ENCODE measurements at regions not wholly inside any gene's neighbourhood (a gene's known extent, or its start where the extent isn't known, plus 50 kb on each side); places are given as distances from the start of the nearest gene placed in this dataset.

- no peak for DNase-seq
Measured at GRCh38 chr6:170093276-170093657, 197.6 kb downstream of the DLL1 start.

GRCh38 chr6:170092826-170093225 lies 198.1 kb downstream of the DLL1 start:
- TF ChIP-seq, protein P1, sequence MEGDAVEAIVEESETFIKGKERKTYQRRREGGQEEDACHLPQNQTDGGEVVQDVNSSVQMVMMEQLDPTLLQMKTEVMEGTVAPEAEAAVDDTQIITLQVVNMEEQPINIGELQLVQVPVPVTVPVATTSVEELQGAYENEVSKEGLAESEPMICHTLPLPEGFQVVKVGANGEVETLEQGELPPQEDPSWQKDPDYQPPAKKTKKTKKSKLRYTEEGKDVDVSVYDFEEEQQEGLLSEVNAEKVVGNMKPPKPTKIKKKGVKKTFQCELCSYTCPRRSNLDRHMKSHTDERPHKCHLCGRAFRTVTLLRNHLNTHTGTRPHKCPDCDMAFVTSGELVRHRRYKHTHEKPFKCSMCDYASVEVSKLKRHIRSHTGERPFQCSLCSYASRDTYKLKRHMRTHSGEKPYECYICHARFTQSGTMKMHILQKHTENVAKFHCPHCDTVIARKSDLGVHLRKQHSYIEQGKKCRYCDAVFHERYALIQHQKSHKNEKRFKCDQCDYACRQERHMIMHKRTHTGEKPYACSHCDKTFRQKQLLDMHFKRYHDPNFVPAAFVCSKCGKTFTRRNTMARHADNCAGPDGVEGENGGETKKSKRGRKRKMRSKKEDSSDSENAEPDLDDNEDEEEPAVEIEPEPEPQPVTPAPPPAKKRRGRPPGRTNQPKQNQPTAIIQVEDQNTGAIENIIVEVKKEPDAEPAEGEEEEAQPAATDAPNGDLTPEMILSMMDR (IDR thresholded peaks at IDR 0.05): no peak
- H3K27me3 ChIP-seq: no peaks in the 10 kb centered on the region
- no peaks in the 10 kb centered on the region for H3K9me3 ChIP-seq
- H3K27ac ChIP-seq: no peak overlapping the region
- H3K36me3 ChIP-seq: no peaks in the 10 kb centered on the region
- H3K4me1 ChIP-seq: no peaks in the 10 kb centered on the region
- intact Hi-C loops (cut with DNase I): no loop called here
- no peak for DNase-seq
- no peak overlapping the region for H3K4me3 ChIP-seq
- H3K9ac ChIP-seq (ENCODE audit: low read depth in 2 of 2, low read length in 2 of 2): no peak overlapping the region

More at GRCh38 chr6:170093276-170093657, 197.6 kb downstream of the DLL1 start:
- Histone ChIP-seq H3K36me3 (no peaks in the 10 kb centered on the region), H3K4me1 (no peaks in the 10 kb centered on the region), H3K4me3 (no peak overlapping the region), H3K27me3 (no peaks in the 10 kb centered on the region), H3K27ac (no peak overlapping the region), H3K9me3 (no peaks in the 10 kb centered on the region), H3K9ac (ENCODE audit: low read depth in 2 of 2, low read length in 2 of 2) (no peak overlapping the region)
- intact Hi-C loops (cut with DNase I): no loop called here
- TF ChIP-seq, protein P1 (IDR thresholded peaks at IDR 0.05): no peak

DNA sequence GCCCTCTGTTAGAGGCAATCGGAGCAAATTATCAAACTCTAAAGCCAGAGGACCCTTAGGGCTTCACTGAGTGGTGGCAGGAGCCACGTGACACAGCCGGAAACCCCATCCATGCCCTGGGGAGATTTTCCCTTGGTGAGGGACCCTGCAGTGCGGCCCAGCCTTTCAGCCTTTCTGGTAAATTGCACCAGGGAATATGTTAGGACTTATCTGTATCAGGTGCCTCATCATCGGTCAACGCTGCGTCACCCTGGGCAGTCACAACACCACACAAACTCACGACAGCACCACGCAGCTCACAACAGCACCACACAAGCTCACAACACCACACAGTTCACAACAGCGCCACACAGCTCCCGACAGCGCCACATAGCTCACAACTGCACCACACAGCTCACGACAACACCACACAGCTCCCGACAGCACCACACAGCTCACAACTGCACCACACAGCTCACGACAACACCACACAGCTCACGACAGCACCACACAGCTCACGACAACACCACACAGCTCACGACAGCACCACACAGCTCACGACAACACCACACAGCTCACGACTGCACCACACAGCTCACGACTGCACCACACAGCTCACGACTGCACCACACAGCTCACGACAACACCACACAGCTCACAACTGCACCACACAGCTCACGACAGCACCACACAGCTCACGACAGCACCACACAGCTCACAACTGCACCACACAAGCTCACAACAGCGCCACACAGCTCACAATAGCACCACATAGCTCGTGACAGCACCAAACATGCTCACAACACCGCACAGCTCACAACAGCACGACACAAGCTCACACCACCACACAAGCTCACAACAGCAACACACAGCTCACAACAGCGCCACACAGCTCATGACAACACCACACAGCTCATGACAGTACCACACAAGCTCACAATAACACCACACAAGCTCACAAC lies 199.0 kb downstream of the DLL1 start:
- Histone ChIP-seq H3K9me3 (no peaks in the 10 kb centered on the region), H3K4me3 (no peak overlapping the region), H3K27ac (no peak overlapping the region), H3K27me3 (no peaks in the 10 kb centered on the region), H3K9ac (ENCODE audit: low read depth in 2 of 2, low read length in 2 of 2) (no peak overlapping the region), H3K36me3 (no peaks in the 10 kb centered on the region), H3K4me1 (no peaks in the 10 kb centered on the region)
- TF ChIP-seq, protein P1 (IDR thresholded peaks at IDR 0.05): no peak
- DNase-seq: no peak
- intact Hi-C loops (cut with DNase I): no loop called here

- H3K36me3 ChIP-seq: no peaks in the 10 kb centered on the region
- no peaks in the 10 kb centered on the region for H3K27me3 ChIP-seq
- intact Hi-C loops (cut with DNase I): no loop called here
- no peak overlapping the region for H3K4me3 ChIP-seq
- no peaks in the 10 kb centered on the region for H3K4me1 ChIP-seq
- H3K9me3 ChIP-seq: no peaks in the 10 kb centered on the region
- H3K9ac ChIP-seq (ENCODE audit: low read depth in 2 of 2, low read length in 2 of 2): no peak overlapping the region
- no peak overlapping the region for H3K27ac ChIP-seq
- DNase-seq: no peak
- TF ChIP-seq, protein P1 (IDR thresholded peaks at IDR 0.05): no peak
Measured at GRCh38 chr6:170091000-170091638, 199.8 kb downstream of the DLL1 start.

DNA sequence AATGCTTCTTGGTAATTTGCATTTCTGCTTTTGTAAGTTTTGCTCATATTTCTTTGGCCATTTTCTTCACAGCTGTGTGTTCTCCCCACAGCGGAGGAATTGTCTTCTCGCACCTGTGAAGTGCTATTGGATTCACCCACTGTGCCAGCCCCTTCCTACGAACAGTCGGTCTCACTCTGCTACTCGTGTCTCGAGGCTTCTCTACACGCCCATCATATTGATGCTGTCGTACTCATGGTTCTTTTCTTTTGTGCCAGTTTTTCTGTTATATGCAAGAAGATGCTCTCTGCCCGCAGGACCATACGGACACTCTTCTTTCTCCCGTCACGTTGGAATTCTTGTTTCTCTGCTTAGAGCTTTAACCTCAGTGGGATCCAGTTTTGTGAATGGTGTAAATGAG lies 200.3 kb downstream of the DLL1 start:
- intact Hi-C loops (cut with DNase I): no loop called here
- Histone ChIP-seq H3K4me1 (no peaks in the 10 kb centered on the region), H3K4me3 (no peak overlapping the region), H3K36me3 (no peaks in the 10 kb centered on the region), H3K27ac (no peak overlapping the region), H3K9me3 (no peaks in the 10 kb centered on the region), H3K9ac (ENCODE audit: low read depth in 2 of 2, low read length in 2 of 2) (no peak overlapping the region), H3K27me3 (no peaks in the 10 kb centered on the region)
- no peak for DNase-seq
- TF ChIP-seq, protein P1 (IDR thresholded peaks at IDR 0.05): no peak

Measured in colonic mucosa (tissue), 4 donors.